Left ventricle myocardium inferior (tissue), 1 donor: ENCODE measurements at regions not wholly inside any gene's neighbourhood (a gene's known extent, or its start where the extent isn't known, plus 50 kb on each side); places are given as distances from the start of the nearest gene placed in this dataset.

Experiments
- DNase-seq: peaks from one replicate; pipeline ENCODE4 v3.0.0-alpha.2; 2020
- H3K27ac ChIP-seq: fragments of 200-600 bp; replicated peaks from 2 replicates; pipeline ENCODE4 v1.8.0; 2021
- H3K27me3 ChIP-seq: fragments of 200-600 bp; 2 replicates; pipeline ENCODE4 v1.8.0; 2021; ENCODE audit warnings: low read depth
- H3K36me3 ChIP-seq: fragments of 200-600 bp; 2 replicates; pipeline ENCODE4 v1.8.0; 2021
- H3K4me1 ChIP-seq: fragments of 200-600 bp; 2 replicates; pipeline ENCODE4 v1.8.0; 2021
- H3K4me3 ChIP-seq: fragments of 200-600 bp; 2 replicates; pipeline ENCODE4 v1.8.0; 2021; ENCODE audit warnings: mild to moderate bottlenecking, moderate library complexity
- H3K9me3 ChIP-seq: fragments of 200-600 bp; replicated peaks from 2 replicates; pipeline ENCODE4 v1.8.0; 2021
- CTCF ChIP-seq: fragments of 200-600 bp; IDR thresholded peaks from 2 replicates; pipeline ENCODE4 v1.8.0; 2021; ENCODE audit warnings: antibody characterized with exemption, mild to moderate bottlenecking, borderline replicate concordance
- intact Hi-C: fragments of 100-400 bp; cut with micrococcal nuclease; formaldehyde crosslinking; loops from one replicate; pipeline ENCODE4 v1.11.0; 2022
- donor health status: DM: no; HTN: yes; CAD: no; lungs with severe emphysema.

GRCh38 chr15:31799319-31799714, 231.0 kb upstream of the CHRNA7 start:
- Histone ChIP-seq H3K4me3 (no peak overlapping the region), H3K27me3 (no peaks in the 10 kb centered on the region), H3K4me1 (peaks cover 27% of the 10 kb centered on the region), H3K36me3 (no peaks in the 10 kb centered on the region), H3K27ac (peak overlapping the region; percentile 77), H3K9me3 (no peaks in the 10 kb centered on the region)
- intact Hi-C loops: no loop called here
- TF ChIP-seq CTCF: no peak
- DNase-seq: no peak

- Histone ChIP-seq H3K36me3 (no peaks in the 10 kb centered on the region), H3K4me3 (no peak overlapping the region), H3K4me1 (peaks cover 28% of the 10 kb centered on the region), H3K27ac (peak overlapping the region; percentile 77), H3K27me3 (no peaks in the 10 kb centered on the region), H3K9me3 (no peaks in the 10 kb centered on the region)
- intact Hi-C loops: loop anchor here (10.0 kb wide), 1 partner anchor 65 kb away; no protein-coding TSS in a partner anchor
- TF ChIP-seq CTCF: no peak
- DNase-seq: peak; percentile 36
Observed at GRCh38 chr15:31799715-31800321, 230.5 kb upstream of the CHRNA7 start.

GRCh38 chr15:31801152-31801551, 229.2 kb upstream of the CHRNA7 start:
- intact Hi-C loops: loop anchor here (10.0 kb wide), 1 partner anchor 64 kb away; no protein-coding TSS in a partner anchor
- H3K27ac ChIP-seq: peak overlapping the region; percentile 77
- H3K36me3 ChIP-seq: no peaks in the 10 kb centered on the region
- H3K9me3 ChIP-seq: no peaks in the 10 kb centered on the region
- peaks cover 37% of the 10 kb centered on the region for H3K4me1 ChIP-seq
- no peak overlapping the region for H3K4me3 ChIP-seq
- no peak for TF ChIP-seq CTCF
- DNase-seq: peak; percentile 58
- H3K27me3 ChIP-seq: no peaks in the 10 kb centered on the region

GRCh38 chr15:31802761-31803160, 227.6 kb upstream of the CHRNA7 start:
- H3K27ac ChIP-seq: no peak overlapping the region
- no peak overlapping the region for H3K4me3 ChIP-seq
- DNase-seq: no peak
- intact Hi-C loops: loop anchor here (10.0 kb wide), 1 partner anchor 62 kb away; no protein-coding TSS in a partner anchor
- peaks cover 37% of the 10 kb centered on the region for H3K4me1 ChIP-seq
- no peaks in the 10 kb centered on the region for H3K9me3 ChIP-seq
- H3K36me3 ChIP-seq: no peaks in the 10 kb centered on the region
- no peaks in the 10 kb centered on the region for H3K27me3 ChIP-seq
- TF ChIP-seq CTCF: no peak

GRCh38 chr15:31803388-31803884, 226.9 kb upstream of the CHRNA7 start:
- no peak overlapping the region for H3K4me3 ChIP-seq
- TF ChIP-seq CTCF: no peak
- H3K4me1 ChIP-seq: peaks cover 37% of the 10 kb centered on the region
- no peaks in the 10 kb centered on the region for H3K27me3 ChIP-seq
- intact Hi-C loops: loop anchor here (10.0 kb wide), 1 partner anchor 61 kb away; no protein-coding TSS in a partner anchor
- no peaks in the 10 kb centered on the region for H3K9me3 ChIP-seq
- no peak overlapping the region for H3K27ac ChIP-seq
- H3K36me3 ChIP-seq: no peaks in the 10 kb centered on the region
- DNase-seq: no peak
